PFSK-1 (cell line): ENCODE measurements at regions not wholly inside any gene's neighbourhood (a gene's known extent, or its start where the extent isn't known, plus 50 kb on each side); places are given as distances from the start of the nearest gene placed in this dataset.

Experiments used
- FOXP2 ChIP-seq: optimal IDR thresholded peaks from 2 replicates; pipeline ENCODE3; 2011; ENCODE audit warnings: borderline replicate concordance, control low read depth, inconsistent platforms; ENCODE audit not compliant: insufficient read depth; ENCODE audit errors: extremely low read length, extremely low read depth
- POLR2AphosphoS5 ChIP-seq: IDR thresholded peaks from 2 replicates; pipeline ENCODE4 v1.6.1; 2012; ENCODE audit warnings: low read depth, mild to moderate bottlenecking, control low read depth, low read length, moderate library complexity
- SIN3A ChIP-seq: IDR thresholded peaks from 2 replicates; pipeline ENCODE4 v1.6.1; 2012; ENCODE audit warnings: mild to moderate bottlenecking, low read length, moderate library complexity, borderline replicate concordance; ENCODE audit not compliant: insufficient read depth
- TAF1 ChIP-seq: IDR thresholded peaks from 2 replicates; pipeline ENCODE4 v1.6.1; 2012; ENCODE audit warnings: low read length, control low read depth, borderline replicate concordance; ENCODE audit not compliant: insufficient read depth
- TF ChIP-seq, protein P1 (sequence below), 2 experiments: IDR thresholded peaks; 2 replicates each; pipeline versions ENCODE4 v1.6.1 to v1.8.0; 2011 to 2012; ENCODE audit warnings: low read depth in 2 of 2, low read length in 2 of 2, control low read depth in 1 of 2, inconsistent platforms in 1 of 2, mild to moderate bottlenecking in 1 of 2, moderate library complexity in 1 of 2; ENCODE audit not compliant: insufficient read depth in 1 of 2

DNA sequence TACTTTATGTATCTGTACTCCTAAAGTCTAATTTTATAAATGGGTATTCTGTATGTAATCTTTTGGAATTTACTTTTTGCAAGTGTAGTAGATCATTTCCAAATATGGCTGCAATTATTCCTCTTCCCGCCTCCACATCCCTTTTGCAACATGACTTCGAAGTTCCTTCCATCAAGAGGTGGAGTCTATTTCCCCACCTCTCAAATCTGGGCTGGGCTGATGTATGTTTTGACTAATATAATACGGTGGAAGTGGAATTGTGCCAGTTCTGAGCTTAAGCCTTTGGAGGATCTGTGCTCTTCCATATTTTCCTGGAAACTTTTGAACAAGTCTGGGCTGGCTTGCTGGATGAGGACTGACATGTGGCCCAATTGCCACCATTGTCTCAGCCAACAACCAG, 155.9 kb downstream of the FGF18 start:
- TF ChIP-seq, protein P1, sequence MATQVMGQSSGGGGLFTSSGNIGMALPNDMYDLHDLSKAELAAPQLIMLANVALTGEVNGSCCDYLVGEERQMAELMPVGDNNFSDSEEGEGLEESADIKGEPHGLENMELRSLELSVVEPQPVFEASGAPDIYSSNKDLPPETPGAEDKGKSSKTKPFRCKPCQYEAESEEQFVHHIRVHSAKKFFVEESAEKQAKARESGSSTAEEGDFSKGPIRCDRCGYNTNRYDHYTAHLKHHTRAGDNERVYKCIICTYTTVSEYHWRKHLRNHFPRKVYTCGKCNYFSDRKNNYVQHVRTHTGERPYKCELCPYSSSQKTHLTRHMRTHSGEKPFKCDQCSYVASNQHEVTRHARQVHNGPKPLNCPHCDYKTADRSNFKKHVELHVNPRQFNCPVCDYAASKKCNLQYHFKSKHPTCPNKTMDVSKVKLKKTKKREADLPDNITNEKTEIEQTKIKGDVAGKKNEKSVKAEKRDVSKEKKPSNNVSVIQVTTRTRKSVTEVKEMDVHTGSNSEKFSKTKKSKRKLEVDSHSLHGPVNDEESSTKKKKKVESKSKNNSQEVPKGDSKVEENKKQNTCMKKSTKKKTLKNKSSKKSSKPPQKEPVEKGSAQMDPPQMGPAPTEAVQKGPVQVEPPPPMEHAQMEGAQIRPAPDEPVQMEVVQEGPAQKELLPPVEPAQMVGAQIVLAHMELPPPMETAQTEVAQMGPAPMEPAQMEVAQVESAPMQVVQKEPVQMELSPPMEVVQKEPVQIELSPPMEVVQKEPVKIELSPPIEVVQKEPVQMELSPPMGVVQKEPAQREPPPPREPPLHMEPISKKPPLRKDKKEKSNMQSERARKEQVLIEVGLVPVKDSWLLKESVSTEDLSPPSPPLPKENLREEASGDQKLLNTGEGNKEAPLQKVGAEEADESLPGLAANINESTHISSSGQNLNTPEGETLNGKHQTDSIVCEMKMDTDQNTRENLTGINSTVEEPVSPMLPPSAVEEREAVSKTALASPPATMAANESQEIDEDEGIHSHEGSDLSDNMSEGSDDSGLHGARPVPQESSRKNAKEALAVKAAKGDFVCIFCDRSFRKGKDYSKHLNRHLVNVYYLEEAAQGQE (IDR thresholded peaks at IDR 0.05; ENCODE audit: insufficient read depth in 1 of 2, low read depth in 2 of 2, low read length in 2 of 2): no peak
- TF ChIP-seq TAF1 (no peak), FOXP2 (no peak), POLR2AphosphoS5 (no peak), SIN3A (no peak)
